IMR-90 (cell line): ENCODE measurements at regions not wholly inside any gene's neighbourhood (a gene's known extent, or its start where the extent isn't known, plus 50 kb on each side); places are given as distances from the start of the nearest gene placed in this dataset.

Experiments used
- ATAC-seq: fragments of 200-7000 bp; cut with Tn5 transposase; 2 replicates; pipeline ENCODE4 v1.9.1; 2020; ENCODE audit warnings: low read depth, mild to moderate bottlenecking, moderate library complexity
- BruUV-seq: library from RNA; stranded (reverse); fragments of 400-500 nt; replicated peaks from 2 replicates; lab custom pipeline; 2021; lab: Mats Ljungman, UMichigan
- CTCF ChIA-PET: fragments of 300-600 bp; formaldehyde crosslinking; extraction: SDS; loops from one replicate; lab custom pipeline; 2021; ENCODE audit warnings: antibody characterized with exemption; lab: Yijun Ruan, JAX
- POLR2A ChIA-PET: fragments of 300-600 bp; sonication (Branson Sonifier 250); formaldehyde crosslinking; loops from one replicate; lab custom pipeline; 2022; ENCODE audit warnings: antibody characterized with exemption; ENCODE audit not compliant: unreplicated experiment; lab: Charles Lee
- DNase-seq: peaks from one replicate; pipeline ENCODE4 v3.0.0; 2013
- H2AFZ ChIP-seq: replicated peaks from 2 replicates; pipeline ENCODE3; 2013; ENCODE audit warnings: low read length, mild to moderate bottlenecking; ENCODE audit not compliant: poor library complexity
- H2AK5ac ChIP-seq: 2 replicates; pipeline ENCODE4 v1.6.1; 2013; ENCODE audit warnings: low read depth, low read length, inconsistent platforms
- H2AK9ac ChIP-seq: replicated peaks from 2 replicates; pipeline ENCODE3; 2013; ENCODE audit warnings: mild to moderate bottlenecking, low read depth, low read length, moderate library complexity; ENCODE audit not compliant: poor library complexity
- H2BK120ac ChIP-seq: 2 replicates; pipeline ENCODE4 v1.6.1; 2013; ENCODE audit warnings: low read depth, low read length, inconsistent platforms
- H2BK15ac ChIP-seq: 3 replicates; pipeline ENCODE4 v1.6.1; 2013; ENCODE audit warnings: low read depth, low read length, inconsistent platforms
- H2BK20ac ChIP-seq: 2 replicates; pipeline ENCODE4 v1.6.1; 2013; ENCODE audit warnings: low read depth, mild to moderate bottlenecking, inconsistent platforms, low read length, moderate library complexity
- H2BK5ac ChIP-seq: 2 replicates; pipeline ENCODE4 v1.6.1; 2013; ENCODE audit warnings: mild to moderate bottlenecking, low read depth, low read length, inconsistent platforms; ENCODE audit not compliant: poor library complexity, severe bottlenecking
- H3K14ac ChIP-seq: replicated peaks from 2 replicates; pipeline ENCODE4 v1.6.1; 2013; ENCODE audit warnings: low read depth, low read length, inconsistent platforms
- H3K18ac ChIP-seq: 2 replicates; pipeline ENCODE4 v1.6.1; 2013; ENCODE audit warnings: low read depth, low read length, control low read depth
- H3K23ac ChIP-seq: 2 replicates; pipeline ENCODE4 v1.6.1; 2013; ENCODE audit warnings: low read depth, low read length, inconsistent platforms
- H3K27ac ChIP-seq: 2 replicates; pipeline ENCODE4 v1.5.1; 2013; ENCODE audit warnings: mild to moderate bottlenecking, control low read depth, low read length; ENCODE audit not compliant: insufficient read depth
- H3K27me3 ChIP-seq: 2 replicates; pipeline ENCODE4 v1.6.1; 2013; ENCODE audit warnings: low read length; ENCODE audit not compliant: control insufficient read depth, insufficient read depth
- H3K36me3 ChIP-seq: 2 replicates; pipeline ENCODE4 v1.6.1; 2013; ENCODE audit warnings: low read length, mixed read lengths; ENCODE audit not compliant: control insufficient read depth, insufficient read depth
- H3K4ac ChIP-seq: 2 replicates; pipeline ENCODE4 v1.6.1; 2013; ENCODE audit warnings: low read depth, low read length, inconsistent platforms
- H3K4me1 ChIP-seq: 2 replicates; pipeline ENCODE4 v1.6.1; 2013; ENCODE audit warnings: low read length, mixed read lengths; ENCODE audit not compliant: control insufficient read depth, insufficient read depth
- H3K4me2 ChIP-seq: 2 replicates; pipeline ENCODE4 v1.6.1; 2013; ENCODE audit warnings: low read depth, mild to moderate bottlenecking, control low read depth, low read length, moderate library complexity
- H3K4me3 ChIP-seq: 2 replicates; pipeline ENCODE4 v1.5.1; 2013; ENCODE audit warnings: low read depth, mild to moderate bottlenecking, control low read depth, low read length, moderate library complexity; ENCODE audit not compliant: insufficient read depth
- H3K56ac ChIP-seq: 2 replicates; pipeline ENCODE4 v1.6.1; 2013; ENCODE audit warnings: low read length, inconsistent platforms; ENCODE audit not compliant: insufficient read depth; ENCODE audit errors: extremely low read depth
- H3K79me1 ChIP-seq, 2 experiments: 2 replicates each; pipeline ENCODE4 v1.6.1; 2013; ENCODE audit warnings: low read length in 2 of 2, inconsistent platforms in 1 of 2, low read depth in 1 of 2
- H3K9ac ChIP-seq: 2 replicates; pipeline ENCODE4 v1.6.1; 2013; ENCODE audit warnings: low read depth, low read length, control low read depth
- H3K9me1 ChIP-seq: 2 replicates; pipeline ENCODE4 v1.6.1; 2013; ENCODE audit warnings: low read length, inconsistent platforms; ENCODE audit not compliant: insufficient read depth
- H3K9me3 ChIP-seq: 2 replicates; pipeline ENCODE4 v1.6.1; 2013; ENCODE audit warnings: low read length; ENCODE audit not compliant: control insufficient read depth, insufficient read depth
- H4K20me1 ChIP-seq: 2 replicates; pipeline ENCODE4 v1.6.1; 2013; ENCODE audit warnings: low read length, inconsistent platforms; ENCODE audit not compliant: insufficient read depth
- H4K5ac ChIP-seq: 2 replicates; pipeline ENCODE4 v1.6.1; 2013; ENCODE audit warnings: mild to moderate bottlenecking, low read depth, low read length, control low read depth
- H4K8ac ChIP-seq, 2 experiments: 2 replicates each; pipeline ENCODE4 v1.6.1; 2013; ENCODE audit warnings: low read depth in 2 of 2, low read length in 2 of 2, control low read depth in 1 of 2, inconsistent platforms in 1 of 2
- H4K91ac ChIP-seq: 2 replicates; pipeline ENCODE4 v1.6.1; 2013; ENCODE audit warnings: low read depth, low read length, inconsistent platforms; ENCODE audit not compliant: insufficient read depth
- BHLHE40 ChIP-seq: fragments of 150-350 bp; IDR thresholded peaks from 2 replicates; pipeline ENCODE4 v1.6.1; 2016; ENCODE audit warnings: mild to moderate bottlenecking, low read depth, low read length
- CHD1 ChIP-seq: IDR thresholded peaks from 2 replicates; pipeline ENCODE4 v1.6.1; 2012; ENCODE audit warnings: low read depth, low read length, improper control_type of control experiment
- ELK1 ChIP-seq: fragments of 150-350 bp; IDR thresholded peaks from 2 replicates; pipeline ENCODE4 v1.6.1; 2016; ENCODE audit warnings: low read depth, mild to moderate bottlenecking, low read length, moderate library complexity, borderline replicate concordance
- MAFK ChIP-seq: IDR thresholded peaks from 2 replicates; pipeline ENCODE4 v1.6.1; 2012; ENCODE audit warnings: low read depth, low read length, improper control_type of control experiment
- MAZ ChIP-seq: IDR thresholded peaks from 2 replicates; pipeline ENCODE4 v1.6.1; 2012; ENCODE audit warnings: low read depth, mild to moderate bottlenecking, low read length, improper control_type of control experiment, moderate library complexity, borderline replicate concordance
- NFE2L2 ChIP-seq: fragments of 150-350 bp; IDR thresholded peaks from 2 replicates; pipeline ENCODE4 v1.6.1; 2016; ENCODE audit warnings: low read depth, mild to moderate bottlenecking, low read length
- POLR2A ChIP-seq: IDR thresholded peaks from 2 replicates; pipeline ENCODE4 v1.6.1; 2012; ENCODE audit warnings: mild to moderate bottlenecking, low read depth, low read length
- RAD21 ChIP-seq: IDR thresholded peaks from 2 replicates; pipeline ENCODE4 v1.6.1; 2012; ENCODE audit warnings: low read length, improper control_type of control experiment
- RCOR1 ChIP-seq: IDR thresholded peaks from 2 replicates; pipeline ENCODE4 v1.6.1; 2012; ENCODE audit warnings: mild to moderate bottlenecking, low read length, improper control_type of control experiment; ENCODE audit not compliant: insufficient replicate concordance
- RFX5 ChIP-seq: IDR thresholded peaks from 2 replicates; pipeline ENCODE4 v1.8.0; 2012; ENCODE audit warnings: low read depth, mild to moderate bottlenecking, low read length, moderate library complexity
- SMC3 ChIP-seq: fragments of 150-350 bp; IDR thresholded peaks from 2 replicates; pipeline ENCODE4 v1.6.1; 2016; ENCODE audit warnings: low read depth, mild to moderate bottlenecking, antibody characterized with exemption, low read length, moderate library complexity
- USF2 ChIP-seq: fragments of 150-350 bp; IDR thresholded peaks from 2 replicates; pipeline ENCODE4 v1.6.1; 2017; ENCODE audit warnings: mild to moderate bottlenecking, antibody characterized with exemption, low read length, low read depth
- WGBS, 2 experiments: methylation state at CpG; one replicate each; pipeline versions ENCODE4 v1.1.5 to v1.1.7; 2013; ENCODE audit warnings: missing lambda C conversion rate in 2 of 2; ENCODE audit not compliant: insufficient read length in 1 of 2; ENCODE audit errors: extremely low coverage in 2 of 2; 5-methylcytosine and 5-hydroxymethylcytosine counted together
- dilution Hi-C: fragments of 300-500 bp; cut with HindIII; formaldehyde crosslinking; loops from one replicate; pipeline ENCODE4 v1.14.3; 2018; ENCODE audit warnings: low sequenced_read_pairs; ENCODE audit not compliant: unreplicated experiment
- in situ Hi-C: fragments of 300-500 bp; cut with MboI; formaldehyde crosslinking; loops from 3 replicates; pipeline ENCODE4 v1.14.3; 2019; ENCODE audit warnings: low sequenced_read_pairs, inconsistent platforms, mixed read lengths
- intact Hi-C: fragments of 100-400 bp; cut with micrococcal nuclease; formaldehyde crosslinking; loops from 2 replicates; pipeline ENCODE4 v1.10.0; 2022

GRCh38 chr1:34370748-34371147 lies 194.0 kb downstream of the C1orf94 start:
- H3K27me3 ChIP-seq: no peaks in the 10 kb centered on the region
- intact Hi-C loops: no loop called here

More at GRCh38 chr1:34370748-34371147, 194.0 kb downstream of the C1orf94 start:
- no peak overlapping the region for H3K4me2 ChIP-seq
- no peak overlapping the region for H4K5ac ChIP-seq
- no peaks in the 10 kb centered on the region for H4K20me1 ChIP-seq
- H3K4me1 ChIP-seq: no peaks in the 10 kb centered on the region
- no peak for ATAC-seq
- no peaks in the 10 kb centered on the region for H3K36me3 ChIP-seq
- H2BK120ac ChIP-seq: no peak overlapping the region
- no peak overlapping the region for H2BK20ac ChIP-seq
- no peak overlapping the region for H3K4me3 ChIP-seq
- H2BK5ac ChIP-seq: no peak overlapping the region
- no peak overlapping the region for H3K9ac ChIP-seq
- H4K8ac ChIP-seq: no peak overlapping the region
- H2BK15ac ChIP-seq: no peak overlapping the region
- H3K18ac ChIP-seq: no peak overlapping the region
- no peak overlapping the region for H3K56ac ChIP-seq
- DNase-seq: no peak
- no peaks in the 10 kb centered on the region for H3K9me1 ChIP-seq
- in situ Hi-C loops (no loop called here), dilution Hi-C loops (no loop called here)
- H3K9me3 ChIP-seq: peaks cover 30% of the 10 kb centered on the region
- CTCF ChIA-PET: no interaction called here
- no peak overlapping the region for H2AK9ac ChIP-seq
- H3K79me1 ChIP-seq: no peaks in the 10 kb centered on the region
- no peak overlapping the region for H2AFZ ChIP-seq
- no peak overlapping the region for H3K4ac ChIP-seq
- POLR2A ChIA-PET: no interaction called here
- TF ChIP-seq MAFK (no peak), POLR2A (no peak), RFX5 (no peak), RCOR1 (no peak), ELK1 (no peak), NFE2L2 (no peak), CHD1 (no peak), MAZ (no peak), BHLHE40 (no peak), SMC3 (no peak), RAD21 (no peak), USF2 (no peak)
- H3K27ac ChIP-seq: no peak overlapping the region
- H3K14ac ChIP-seq: no peak overlapping the region
- no CpG with 5 or more reads among the region's 4 CpGs for WGBS, 2 experiments
- no peak overlapping the region for H2AK5ac ChIP-seq
- no peak overlapping the region for H4K91ac ChIP-seq
- no peak overlapping the region for H3K23ac ChIP-seq
- no TSS peak for BruUV-seq
